Glomerular visceral epithelial cell (primary cell): ENCODE measurements at regions not wholly inside any gene's neighbourhood (a gene's known extent, or its start where the extent isn't known, plus 50 kb on each side); places are given as distances from the start of the nearest gene placed in this dataset.
A peak's percentile ranks its signal among the peaks of the same experiment; 100 is the strongest.
"Not testable (repeated sequence)": the region's sequence is repeated elsewhere in the genome, so short reads cannot be mapped to it uniquely, and the experiment has no call there.

Source experiments
- DNase-seq: peaks from one replicate; pipeline ENCODE4 v3.0.0-alpha.2; 2016; ENCODE audit errors: extremely low spot score

GRCh38 chr22:22168941-22169867, 75.4 kb upstream of the VPREB1 start:
- DNase-seq = no peak

GRCh38 chr22:22168190-22168940, 76.2 kb upstream of the VPREB1 start:
- DNase-seq = no peak

- no peak for DNase-seq
These were observed 76.8 kb upstream of the VPREB1 start for GRCh38 chr22:22167791-22168189.

- DNase-seq = no peak
These were observed 77.5 kb upstream of the VPREB1 start for GRCh38 chr22:22166941-22167713.

- DNase-seq = no peak
These were observed 78.5 kb upstream of the VPREB1 start for GRCh38 chr22:22165936-22166710.

- DNase-seq = no peak
These were observed 79.9 kb upstream of the VPREB1 start for GRCh38 chr22:22164541-22165272.

GRCh38 chr22:22161924-22162851, 82.4 kb upstream of the VPREB1 start:
- DNase-seq = no peak

GRCh38 chr22:22160768-22161167, 83.8 kb upstream of the VPREB1 start:
- not testable (repeated sequence) for DNase-seq

GRCh38 chr22:22159384-22159783, 85.2 kb upstream of the VPREB1 start:
- no peak for DNase-seq

GRCh38 chr22:22158965-22159364, 85.6 kb upstream of the VPREB1 start:
- no peak for DNase-seq

GRCh38 chr22:22158207-22158816, 86.3 kb upstream of the VPREB1 start:
- DNase-seq = no peak

GRCh38 chr22:22157348-22157725, 87.2 kb upstream of the VPREB1 start:
- DNase-seq = no peak

- DNase-seq = peak; percentile 72
These were observed 87.8 kb upstream of the VPREB1 start for GRCh38 chr22:22156716-22157347.

GRCh38 chr22:22156348-22156715, 88.3 kb upstream of the VPREB1 start:
- no peak for DNase-seq

GRCh38 chr22:22155607-22156006, 89.0 kb upstream of the VPREB1 start:
- DNase-seq = no peak

GRCh38 chr22:22155146-22155545, 89.4 kb upstream of the VPREB1 start:
- no peak for DNase-seq

- no peak for DNase-seq
These were observed 90.5 kb upstream of the VPREB1 start for GRCh38 chr22:22154040-22154439.

GRCh38 chr22:22151308-22151707, 93.3 kb upstream of the VPREB1 start:
- no peak for DNase-seq

- DNase-seq = no peak
These were observed 94.1 kb upstream of the VPREB1 start for GRCh38 chr22:22150457-22150856.
